ENCODE measurements at regions not wholly inside any gene's neighbourhood (a gene's known extent, or its start where the extent isn't known, plus 50 kb on each side); places are given as distances from the start of the nearest gene placed in this dataset.

DNA sequence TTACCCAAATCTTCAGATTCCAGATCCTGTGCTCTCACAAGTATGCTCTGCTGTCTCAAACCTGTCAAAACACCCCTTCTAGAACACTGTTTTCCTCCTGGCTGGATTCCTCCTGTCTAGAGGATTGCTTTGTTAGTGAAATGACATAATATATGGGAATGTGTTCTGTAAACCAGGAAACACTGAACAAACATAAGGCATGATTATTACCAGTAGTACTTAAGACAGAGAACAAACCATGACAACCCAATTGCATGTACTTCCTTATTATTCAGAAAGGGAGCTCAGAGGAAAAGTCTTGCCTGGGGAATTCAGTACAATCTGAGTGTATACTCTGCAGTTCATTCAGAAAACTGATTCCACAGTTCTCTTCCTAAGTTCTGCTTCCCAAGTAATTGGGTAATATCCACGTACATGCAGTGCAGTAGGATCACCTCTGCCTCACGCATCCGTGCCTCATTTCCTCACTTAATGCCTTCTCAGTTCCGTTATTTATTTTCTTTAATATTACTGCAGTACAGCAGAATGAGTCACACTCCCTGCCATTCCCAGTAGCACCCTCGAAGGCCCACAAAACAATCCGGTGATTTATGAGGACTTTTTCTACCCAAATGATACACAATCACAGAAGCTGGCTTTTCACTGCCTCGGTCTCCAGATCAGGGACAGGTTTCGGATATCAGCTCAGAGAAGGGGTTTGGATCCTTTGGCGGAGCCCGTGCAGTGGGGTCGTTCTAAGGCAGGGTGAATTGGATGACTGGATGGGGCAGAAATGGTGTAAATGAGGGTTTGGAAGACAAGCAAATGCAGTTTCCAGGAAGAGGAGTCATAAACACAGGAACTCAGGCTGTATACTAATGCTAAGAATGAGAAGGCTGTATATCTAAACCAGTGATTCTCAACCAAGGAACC is 896.9 kb downstream of the KCNA4 start:
- H3K36me3 ChIP-seq = no peaks in the 10 kb centered on the region
- no peak for ATAC-seq
- no peak for DNase-seq
- H3K27ac ChIP-seq = no peak overlapping the region
- no peaks in the 10 kb centered on the region for H3K4me1 ChIP-seq
- peaks cover 0 to 5% (median 0%) of the 10 kb centered on the region in 11 donors for H3K9me3 ChIP-seq
- WGBS, 2 donors = 63 to 65% methylated on average over 11 of the region's 11 CpGs
- H3K4me3 ChIP-seq = no peak overlapping the region
- intact Hi-C loops (cut with DNase I) = no loop called here
- TF ChIP-seq, protein P1, sequence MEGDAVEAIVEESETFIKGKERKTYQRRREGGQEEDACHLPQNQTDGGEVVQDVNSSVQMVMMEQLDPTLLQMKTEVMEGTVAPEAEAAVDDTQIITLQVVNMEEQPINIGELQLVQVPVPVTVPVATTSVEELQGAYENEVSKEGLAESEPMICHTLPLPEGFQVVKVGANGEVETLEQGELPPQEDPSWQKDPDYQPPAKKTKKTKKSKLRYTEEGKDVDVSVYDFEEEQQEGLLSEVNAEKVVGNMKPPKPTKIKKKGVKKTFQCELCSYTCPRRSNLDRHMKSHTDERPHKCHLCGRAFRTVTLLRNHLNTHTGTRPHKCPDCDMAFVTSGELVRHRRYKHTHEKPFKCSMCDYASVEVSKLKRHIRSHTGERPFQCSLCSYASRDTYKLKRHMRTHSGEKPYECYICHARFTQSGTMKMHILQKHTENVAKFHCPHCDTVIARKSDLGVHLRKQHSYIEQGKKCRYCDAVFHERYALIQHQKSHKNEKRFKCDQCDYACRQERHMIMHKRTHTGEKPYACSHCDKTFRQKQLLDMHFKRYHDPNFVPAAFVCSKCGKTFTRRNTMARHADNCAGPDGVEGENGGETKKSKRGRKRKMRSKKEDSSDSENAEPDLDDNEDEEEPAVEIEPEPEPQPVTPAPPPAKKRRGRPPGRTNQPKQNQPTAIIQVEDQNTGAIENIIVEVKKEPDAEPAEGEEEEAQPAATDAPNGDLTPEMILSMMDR (IDR thresholded peaks at IDR 0.05) = no peak
- no peaks in the 10 kb centered on the region for H3K27me3 ChIP-seq

DNA sequence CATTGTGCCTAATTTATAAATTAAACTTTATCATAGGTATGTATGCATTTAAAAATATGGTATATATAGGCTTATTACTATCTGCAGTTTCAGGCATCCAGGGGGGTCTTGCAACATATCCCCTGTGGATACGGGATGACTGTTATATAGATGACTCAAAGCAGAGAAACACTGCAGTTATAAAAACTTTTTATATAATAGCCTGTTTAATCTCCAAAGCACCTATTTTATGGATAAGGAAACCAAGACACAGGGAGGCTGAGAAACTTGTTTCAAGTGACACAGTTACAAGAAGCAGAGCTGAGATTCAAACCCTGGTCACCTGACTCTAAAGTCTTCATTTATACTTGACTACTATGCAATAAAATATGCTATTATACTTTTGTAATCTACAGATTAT is 897.7 kb downstream of the KCNA4 start:
- no peak for DNase-seq
- no peak for ATAC-seq
- TF ChIP-seq, protein P1 (IDR thresholded peaks at IDR 0.05) = no peak
- intact Hi-C loops (cut with DNase I) = no loop called here
- no peak overlapping the region for H3K4me3 ChIP-seq
- H3K9me3 ChIP-seq = peaks cover 0 to 5% (median 0%) of the 10 kb centered on the region in 11 donors
- H3K27ac ChIP-seq = no peak overlapping the region
- WGBS, 2 donors = 32 to 85% methylated on average over 1 of the region's 1 CpG
- no peaks in the 10 kb centered on the region for H3K4me1 ChIP-seq
- H3K36me3 ChIP-seq = no peaks in the 10 kb centered on the region
- no peaks in the 10 kb centered on the region for H3K27me3 ChIP-seq

DNA sequence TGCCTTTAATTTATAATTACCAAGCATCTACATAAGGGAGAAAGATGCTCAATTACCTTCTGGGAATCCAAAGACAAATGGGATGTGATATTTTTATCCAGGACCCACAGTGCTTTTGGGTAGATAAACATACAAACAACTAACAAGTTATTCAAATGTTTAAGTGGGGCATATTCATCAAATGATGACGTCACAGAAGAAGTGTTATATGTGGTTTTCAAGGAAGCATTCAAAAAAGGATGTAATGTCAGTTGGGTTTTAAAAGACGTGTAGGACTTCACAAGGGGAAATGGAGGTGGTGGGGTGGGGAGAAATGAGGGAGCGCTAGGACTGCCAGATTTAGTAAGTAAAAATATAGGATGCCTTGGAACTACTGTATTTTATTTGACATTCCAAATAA is 915.9 kb downstream of the KCNA4 start:
- Histone ChIP-seq H3K27me3 (no peaks in the 10 kb centered on the region), H3K9me3 (peaks cover 0 to 25% (median 4%) of the 10 kb centered on the region in 11 donors), H3K36me3 (no peaks in the 10 kb centered on the region), H3K27ac (no peak overlapping the region), H3K4me3 (no peak overlapping the region), H3K4me1 (no peaks in the 10 kb centered on the region)
- TF ChIP-seq, protein P1 (IDR thresholded peaks at IDR 0.05) = no peak
- ATAC-seq (no peak), DNase-seq (no peak)
- intact Hi-C loops (cut with DNase I) = no loop called here
- 61 to 73% methylated on average over 3 of the region's 3 CpGs for WGBS, 2 donors

DNA sequence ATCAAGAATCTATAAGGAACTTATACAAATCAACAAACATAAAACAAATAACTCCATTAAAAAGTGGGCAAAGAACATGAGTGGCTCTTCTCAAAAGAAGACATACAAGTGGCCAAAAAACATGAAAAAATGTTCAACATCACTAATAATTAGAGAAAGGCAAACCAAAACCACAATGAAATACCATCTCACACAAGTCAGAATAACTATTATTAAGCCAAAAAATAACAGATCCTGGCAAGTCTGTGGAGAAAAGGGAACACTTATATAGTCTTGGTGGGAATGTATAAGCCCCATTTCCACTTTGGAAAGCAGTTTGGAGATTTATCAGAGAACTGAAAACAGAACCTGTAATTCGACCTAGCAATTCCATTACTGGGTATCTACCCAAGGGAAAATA is 921.0 kb downstream of the KCNA4 start:
- ATAC-seq (no peak), DNase-seq (no peak)
- WGBS, 2 donors = 78 to 88% methylated on average over 1 of the region's 1 CpG
- H3K4me3 ChIP-seq = no peak overlapping the region
- H3K36me3 ChIP-seq = no peaks in the 10 kb centered on the region
- no peaks in the 10 kb centered on the region for H3K27me3 ChIP-seq
- no peak overlapping the region for H3K27ac ChIP-seq
- intact Hi-C loops (cut with DNase I) = no loop called here
- H3K9me3 ChIP-seq = peaks cover 0 to 8% (median 0%) of the 10 kb centered on the region in 11 donors
- no peaks in the 10 kb centered on the region for H3K4me1 ChIP-seq
- TF ChIP-seq, protein P1 (IDR thresholded peaks at IDR 0.05) = no peak
